Activated CD8-positive, alpha-beta T cell treated with anti-CD3 and anti-CD28 coated beads for 36 hours (primary cell): ENCODE measurements at regions not wholly inside any gene's neighbourhood (a gene's known extent, or its start where the extent isn't known, plus 50 kb on each side); places are given as distances from the start of the nearest gene placed in this dataset.
"Not testable (repeated sequence)": the region's sequence is repeated elsewhere in the genome, so short reads cannot be mapped to it uniquely, and the experiment has no call there.

Experiments
- ATAC-seq: fragments of 200-7000 bp; cut with Tn5 transposase; one replicate; pipeline ENCODE4 v1.10.0; 2021; ENCODE audit warnings: mild to moderate bottlenecking, moderate library complexity
- CTCF ChIA-PET: fragments of 350-600 bp; sonication (Branson Sonifier 250); formaldehyde crosslinking; loops from one replicate; lab custom pipeline; 2021; ENCODE audit warnings: antibody characterized with exemption; lab: Charles Lee
- POLR2A ChIA-PET: fragments of 350-600 bp; sonication (Branson Sonifier 250); formaldehyde crosslinking; loops from one replicate; lab custom pipeline; 2021; ENCODE audit warnings: antibody characterized with exemption; lab: Charles Lee
- DNase-seq: peaks from one replicate; pipeline ENCODE4 v3.0.0-alpha.2; 2020
- H3K27ac Mint-ChIP-seq: one replicate; pipeline ENCODE4 v1.8.0; 2021; ENCODE audit warnings: mild to moderate bottlenecking, mixed read lengths
- H3K27me3 Mint-ChIP-seq: one replicate; pipeline ENCODE4 v1.8.0; 2021; ENCODE audit warnings: mixed read lengths
- H3K36me3 Mint-ChIP-seq: one replicate; pipeline ENCODE4 v1.8.0; 2021; ENCODE audit warnings: low read depth, mixed read lengths
- H3K4me1 Mint-ChIP-seq: one replicate; pipeline ENCODE4 v1.8.0; 2021; ENCODE audit warnings: low read depth, mixed read lengths
- H3K4me3 Mint-ChIP-seq: one replicate; pipeline ENCODE4 v1.8.0; 2021; ENCODE audit warnings: mild to moderate bottlenecking, moderate library complexity, mixed read lengths
- H3K9me3 Mint-ChIP-seq: one replicate; pipeline ENCODE4 v1.8.0; 2021; ENCODE audit warnings: mixed read lengths
- CTCF ChIP-seq: fragments of 200-600 bp; IDR thresholded peaks from one replicate; pipeline ENCODE4 v1.8.0; 2022; ENCODE audit warnings: antibody characterized with exemption, mild to moderate bottlenecking
- intact Hi-C: fragments of 100-400 bp; cut with micrococcal nuclease; formaldehyde crosslinking; loops from one replicate; pipeline ENCODE4 v1.10.0; 2022

GRCh38 chr16:58847902-58848661 lies 114.0 kb upstream of the GOT2 start:
- ChIA-PET CTCF (no interaction called here), POLR2A (no interaction called here)
- H3K9me3 Mint-ChIP-seq: no peaks in the 10 kb centered on the region
- H3K4me1 Mint-ChIP-seq: no peaks in the 10 kb centered on the region
- peaks cover 2% of the 10 kb centered on the region for H3K27me3 Mint-ChIP-seq
- no peak overlapping the region for H3K4me3 Mint-ChIP-seq
- no peak for ATAC-seq
- TF ChIP-seq CTCF: no peak
- intact Hi-C loops: no loop called here
- H3K36me3 Mint-ChIP-seq: no peaks in the 10 kb centered on the region
- DNase-seq: no peak
- H3K27ac Mint-ChIP-seq: no peak overlapping the region

- H3K27ac Mint-ChIP-seq, H3K4me3 Mint-ChIP-seq, POLR2A ChIA-PET, H3K4me1 Mint-ChIP-seq, DNase-seq, intact Hi-C loops, ATAC-seq, CTCF ChIA-PET, H3K36me3 Mint-ChIP-seq, H3K27me3 Mint-ChIP-seq, H3K9me3 Mint-ChIP-seq: not testable (repeated sequence)
These were observed 112.1 kb upstream of the GOT2 start for GRCh38 chr16:58846226-58846625.

- DNase-seq (no peak), ATAC-seq (no peak)
- intact Hi-C loops: no loop called here
- TF ChIP-seq CTCF: no peak
- Mint-ChIP-seq H3K9me3 (no peaks in the 10 kb centered on the region), H3K4me3 (no peak overlapping the region), H3K27ac (no peak overlapping the region), H3K27me3 (peaks cover 2% of the 10 kb centered on the region), H3K4me1 (no peaks in the 10 kb centered on the region), H3K36me3 (no peaks in the 10 kb centered on the region)
- POLR2A ChIA-PET: no interaction called here
- CTCF ChIA-PET: interaction anchor here (0.6 to 1.5 kb wide), 3 partner anchors 29 to 1362 kb away, joined by 3 to 5 read pairs (median 3); no protein-coding TSS in a partner anchor
These were observed 109.6 kb upstream of the GOT2 start for GRCh38 chr16:58843675-58844074.

- Mint-ChIP-seq H3K4me1 (no peaks in the 10 kb centered on the region), H3K4me3 (no peak overlapping the region), H3K27ac (no peak overlapping the region), H3K36me3 (no peaks in the 10 kb centered on the region), H3K9me3 (no peaks in the 10 kb centered on the region), H3K27me3 (peaks cover 3% of the 10 kb centered on the region)
- CTCF ChIA-PET: no interaction called here
- DNase-seq (no peak), ATAC-seq (no peak)
- POLR2A ChIA-PET: no interaction called here
- TF ChIP-seq CTCF: no peak
- intact Hi-C loops: no loop called here
These were observed 108.6 kb upstream of the GOT2 start for GRCh38 chr16:58842746-58843145.

- Mint-ChIP-seq H3K36me3 (no peaks in the 10 kb centered on the region), H3K4me1 (no peaks in the 10 kb centered on the region), H3K27me3 (peaks cover 3% of the 10 kb centered on the region), H3K9me3 (no peaks in the 10 kb centered on the region), H3K4me3 (no peak overlapping the region), H3K27ac (no peak overlapping the region)
- TF ChIP-seq CTCF: no peak
- ChIA-PET CTCF (no interaction called here), POLR2A (no interaction called here)
- ATAC-seq: no peak
- DNase-seq: no peak
- intact Hi-C loops: no loop called here
These were observed 108.0 kb upstream of the GOT2 start for GRCh38 chr16:58842156-58842555.
